Natural killer cell treated with Interleukin-12 subunit alpha and Interleukin-12 subunit beta and Interleukin-15 and Interleukin-18, amount 100 ng/mL, for 72 hours (primary cell): ENCODE measurements at regions not wholly inside any gene's neighbourhood (a gene's known extent, or its start where the extent isn't known, plus 50 kb on each side); places are given as distances from the start of the nearest gene placed in this dataset.

Source experiments
- ATAC-seq, 2 donors: fragments of 150-1000 bp; cut with Tn5 transposase in 1 of 2; sonication (Bioruptor Pico), chemical (Tn5 transposase) in 1 of 2; 2 replicates each; pipeline ENCODE4 v1.10.0; 2021
- DNase-seq: peaks from one replicate; pipeline ENCODE4 v3.0.0; 2022; ENCODE audit warnings: low spot score
- H3K27ac Mint-ChIP-seq, 2 donors: 1 replicate in 1 of 2; 2 replicates in 1 of 2; pipeline ENCODE4 v1.8.0; 2022; ENCODE audit warnings: mixed read lengths in 2 of 2, mild to moderate bottlenecking in 1 of 2, moderate library complexity in 1 of 2
- H3K27me3 Mint-ChIP-seq, 2 donors: 1 replicate in 1 of 2; 2 replicates in 1 of 2; pipeline ENCODE4 v1.8.0; 2022; ENCODE audit warnings: mixed read lengths in 2 of 2
- H3K36me3 Mint-ChIP-seq: one replicate; pipeline ENCODE4 v1.8.0; 2022; ENCODE audit warnings: mixed read lengths
- H3K4me1 Mint-ChIP-seq, 2 donors: 1 replicate in 1 of 2; 2 replicates in 1 of 2; pipeline ENCODE4 v1.8.0; 2022; ENCODE audit warnings: low read depth in 2 of 2, mixed read lengths in 2 of 2, mild to moderate bottlenecking in 1 of 2
- H3K4me3 Mint-ChIP-seq: one replicate; pipeline ENCODE4 v1.8.0; 2022; ENCODE audit warnings: mixed read lengths
- H3K9me3 Mint-ChIP-seq: 2 replicates; pipeline ENCODE4 v1.8.0; 2022; ENCODE audit warnings: mixed read lengths

GRCh38 chr18:71842666-71843065, 701.5 kb downstream of the CBLN2 start:
- Mint-ChIP-seq H3K9me3 (peaks cover 13% of the 10 kb centered on the region), H3K27me3 (no peaks in the 10 kb centered on the region), H3K27ac (no peak overlapping the region), H3K4me1 (no peaks in the 10 kb centered on the region), H3K36me3 (no peaks in the 10 kb centered on the region), H3K4me3 (no peak overlapping the region)
- ATAC-seq (no peak), DNase-seq (no peak)

- Mint-ChIP-seq H3K4me1 (no peaks in the 10 kb centered on the region), H3K36me3 (no peaks in the 10 kb centered on the region), H3K27ac (no peak overlapping the region), H3K9me3 (peaks cover 17% of the 10 kb centered on the region), H3K4me3 (no peak overlapping the region), H3K27me3 (no peaks in the 10 kb centered on the region)
- ATAC-seq = no peak
- no peak for DNase-seq
Observed at GRCh38 chr18:71837547-71837946, 706.6 kb downstream of the CBLN2 start.

GRCh38 chr18:71832946-71833617, 711.1 kb downstream of the CBLN2 start:
- H3K9me3 Mint-ChIP-seq = peaks cover 17% of the 10 kb centered on the region

GRCh38 chr18:71831039-71831438, 713.1 kb downstream of the CBLN2 start:
- no peak overlapping the region for H3K4me3 Mint-ChIP-seq
- peaks cover 17% of the 10 kb centered on the region for H3K9me3 Mint-ChIP-seq
- H3K27ac Mint-ChIP-seq = no peak overlapping the region
- ATAC-seq = no peak
- no peaks in the 10 kb centered on the region for H3K4me1 Mint-ChIP-seq
- no peaks in the 10 kb centered on the region for H3K36me3 Mint-ChIP-seq
- H3K27me3 Mint-ChIP-seq = no peaks in the 10 kb centered on the region
- DNase-seq = no peak

More at GRCh38 chr18:71832946-71833617, 711.1 kb downstream of the CBLN2 start:
- DNase-seq (no peak), ATAC-seq (no peak)
- no peaks in the 10 kb centered on the region for H3K4me1 Mint-ChIP-seq
- H3K4me3 Mint-ChIP-seq = no peak overlapping the region
- no peaks in the 10 kb centered on the region for H3K36me3 Mint-ChIP-seq
- H3K27ac Mint-ChIP-seq = no peak overlapping the region
- H3K27me3 Mint-ChIP-seq = no peaks in the 10 kb centered on the region

GRCh38 chr18:71827301-71827700, 716.8 kb downstream of the CBLN2 start:
- no peaks in the 10 kb centered on the region for H3K4me1 Mint-ChIP-seq
- DNase-seq = no peak
- no peak overlapping the region for H3K27ac Mint-ChIP-seq
- H3K36me3 Mint-ChIP-seq = peaks cover 6% of the 10 kb centered on the region
- H3K27me3 Mint-ChIP-seq = no peaks in the 10 kb centered on the region
- H3K9me3 Mint-ChIP-seq = peaks cover 13% of the 10 kb centered on the region
- no peak for ATAC-seq
- H3K4me3 Mint-ChIP-seq = no peak overlapping the region

- DNase-seq (no peak), ATAC-seq (no peak)
- no peaks in the 10 kb centered on the region for H3K27me3 Mint-ChIP-seq
- H3K9me3 Mint-ChIP-seq = peaks cover 9% of the 10 kb centered on the region
- no peaks in the 10 kb centered on the region for H3K36me3 Mint-ChIP-seq
- no peaks in the 10 kb centered on the region for H3K4me1 Mint-ChIP-seq
- no peak overlapping the region for H3K4me3 Mint-ChIP-seq
- H3K27ac Mint-ChIP-seq = no peak overlapping the region
Observed at GRCh38 chr18:71815305-71815704, 728.8 kb downstream of the CBLN2 start.

- peaks cover 6% of the 10 kb centered on the region for H3K36me3 Mint-ChIP-seq
- no peak overlapping the region for H3K27ac Mint-ChIP-seq
- H3K4me3 Mint-ChIP-seq = no peak overlapping the region
- no peaks in the 10 kb centered on the region for H3K4me1 Mint-ChIP-seq
- no peak for DNase-seq
- H3K9me3 Mint-ChIP-seq = peaks cover 18% of the 10 kb centered on the region
- no peaks in the 10 kb centered on the region for H3K27me3 Mint-ChIP-seq
- ATAC-seq = no peak
Observed at GRCh38 chr18:71809711-71810110, 734.4 kb downstream of the CBLN2 start.

DNA sequence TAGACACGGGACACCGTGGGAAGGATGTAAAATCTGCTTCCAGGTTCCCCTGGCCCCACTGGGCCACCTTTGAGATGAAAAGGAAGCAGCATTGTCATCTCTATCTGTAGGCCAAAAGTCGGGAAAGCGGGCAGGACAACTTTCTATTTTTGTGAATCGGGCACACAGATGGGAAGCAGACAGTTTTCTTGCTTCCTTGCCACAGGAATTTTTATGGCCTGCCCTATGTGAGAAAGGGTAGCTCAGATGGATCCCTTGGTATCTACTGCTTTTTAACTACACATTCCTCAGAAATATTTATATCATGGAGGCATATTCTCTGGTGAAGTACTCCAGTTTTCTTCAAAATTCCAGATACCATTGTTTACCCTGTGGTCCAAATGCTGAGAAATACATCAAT, 735.5 kb downstream of the CBLN2 start:
- Mint-ChIP-seq H3K27ac (no peak overlapping the region), H3K4me1 (no peaks in the 10 kb centered on the region), H3K4me3 (no peak overlapping the region), H3K36me3 (peaks cover 11% of the 10 kb centered on the region), H3K27me3 (no peaks in the 10 kb centered on the region), H3K9me3 (peaks cover 21% of the 10 kb centered on the region)
- DNase-seq (no peak), ATAC-seq (no peak)

- ATAC-seq (no peak), DNase-seq (no peak)
- Mint-ChIP-seq H3K27ac (no peak overlapping the region), H3K9me3 (peaks cover 18% of the 10 kb centered on the region), H3K4me3 (no peak overlapping the region), H3K4me1 (no peaks in the 10 kb centered on the region), H3K27me3 (no peaks in the 10 kb centered on the region), H3K36me3 (peaks cover 11% of the 10 kb centered on the region)
Observed at GRCh38 chr18:71807586-71807985, 736.6 kb downstream of the CBLN2 start.

DNA sequence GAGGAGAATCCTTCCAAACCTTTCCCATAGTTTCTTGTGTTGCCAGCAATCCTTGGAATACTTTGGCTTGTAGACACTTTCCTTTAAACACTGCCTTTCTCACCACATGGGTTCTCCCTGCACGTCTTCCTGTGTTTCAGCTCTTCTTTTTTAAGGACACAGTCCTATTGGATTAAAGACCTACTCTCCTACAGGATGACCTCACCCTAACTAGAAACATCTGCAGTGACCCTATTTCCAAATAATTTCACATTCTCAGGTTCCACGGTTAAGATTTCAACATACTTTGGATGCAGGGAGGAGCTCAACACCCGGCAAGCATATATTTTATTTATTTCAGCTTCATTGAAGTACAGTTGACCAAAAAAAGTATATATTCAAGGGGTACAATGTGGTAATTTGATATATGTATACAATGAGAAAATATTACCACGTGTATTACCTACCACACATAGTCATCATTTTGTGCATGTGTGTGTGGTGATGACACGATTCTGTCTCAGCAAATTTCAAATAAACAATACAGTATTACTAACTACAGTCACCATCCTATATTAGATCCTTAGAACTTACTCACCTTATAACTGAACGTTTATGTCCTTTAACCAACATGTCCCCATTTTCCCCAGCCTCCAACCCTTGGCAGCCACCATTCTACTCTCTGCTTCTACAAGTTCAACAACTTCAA, 745.0 kb downstream of the CBLN2 start:
- peaks cover 5% of the 10 kb centered on the region for H3K36me3 Mint-ChIP-seq
- DNase-seq (no peak), ATAC-seq (no peak)
- H3K9me3 Mint-ChIP-seq = peaks cover 13% of the 10 kb centered on the region
- H3K27me3 Mint-ChIP-seq = no peaks in the 10 kb centered on the region
- no peak overlapping the region for H3K27ac Mint-ChIP-seq
- no peaks in the 10 kb centered on the region for H3K4me1 Mint-ChIP-seq
- H3K4me3 Mint-ChIP-seq = no peak overlapping the region

- peaks cover 9% of the 10 kb centered on the region for H3K9me3 Mint-ChIP-seq
- no peaks in the 10 kb centered on the region for H3K4me1 Mint-ChIP-seq
- no peak for DNase-seq
- no peak overlapping the region for H3K27ac Mint-ChIP-seq
- no peak for ATAC-seq
- no peak overlapping the region for H3K4me3 Mint-ChIP-seq
- H3K27me3 Mint-ChIP-seq = no peaks in the 10 kb centered on the region
- no peaks in the 10 kb centered on the region for H3K36me3 Mint-ChIP-seq
Observed at GRCh38 chr18:71797554-71797953, 746.6 kb downstream of the CBLN2 start.

- Mint-ChIP-seq H3K27me3 (no peaks in the 10 kb centered on the region), H3K27ac (no peak overlapping the region), H3K9me3 (peaks cover 5% of the 10 kb centered on the region), H3K36me3 (no peaks in the 10 kb centered on the region), H3K4me1 (no peaks in the 10 kb centered on the region), H3K4me3 (no peak overlapping the region)
- DNase-seq = no peak
- ATAC-seq = no peak
Observed at GRCh38 chr18:71784777-71785176, 759.4 kb downstream of the CBLN2 start.

GRCh38 chr18:71760541-71760940, 783.6 kb downstream of the CBLN2 start:
- ATAC-seq (no peak), DNase-seq (no peak)
- H3K27me3 Mint-ChIP-seq = no peaks in the 10 kb centered on the region
- H3K27ac Mint-ChIP-seq = no peak overlapping the region
- peaks cover 5% of the 10 kb centered on the region for H3K9me3 Mint-ChIP-seq
- H3K4me3 Mint-ChIP-seq = no peak overlapping the region
- H3K36me3 Mint-ChIP-seq = peaks cover 6% of the 10 kb centered on the region
- H3K4me1 Mint-ChIP-seq = no peaks in the 10 kb centered on the region

DNA sequence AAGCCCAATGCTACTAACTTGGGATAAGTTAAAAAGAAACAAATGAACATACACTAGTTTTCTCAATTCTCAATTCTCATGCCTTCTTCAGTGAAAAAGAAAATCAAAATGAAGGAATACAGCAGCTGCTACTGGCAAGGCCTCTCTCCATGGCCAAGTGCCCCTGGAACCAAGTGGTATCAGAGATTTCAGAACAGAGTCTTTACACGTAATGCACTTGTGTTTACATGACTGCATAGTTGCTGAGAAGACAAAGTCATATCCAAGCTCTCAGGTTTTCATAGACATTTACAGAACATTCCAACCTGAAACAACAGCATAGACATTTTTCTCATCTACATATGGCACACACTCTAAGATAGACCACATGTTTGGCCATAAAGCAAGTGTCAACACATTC, 789.9 kb downstream of the CBLN2 start:
- Mint-ChIP-seq H3K27ac (no peak overlapping the region), H3K36me3 (peaks cover 20% of the 10 kb centered on the region), H3K9me3 (peaks cover 18% of the 10 kb centered on the region), H3K27me3 (no peaks in the 10 kb centered on the region), H3K4me1 (no peaks in the 10 kb centered on the region), H3K4me3 (no peak overlapping the region)
- ATAC-seq (no peak), DNase-seq (no peak)

DNA sequence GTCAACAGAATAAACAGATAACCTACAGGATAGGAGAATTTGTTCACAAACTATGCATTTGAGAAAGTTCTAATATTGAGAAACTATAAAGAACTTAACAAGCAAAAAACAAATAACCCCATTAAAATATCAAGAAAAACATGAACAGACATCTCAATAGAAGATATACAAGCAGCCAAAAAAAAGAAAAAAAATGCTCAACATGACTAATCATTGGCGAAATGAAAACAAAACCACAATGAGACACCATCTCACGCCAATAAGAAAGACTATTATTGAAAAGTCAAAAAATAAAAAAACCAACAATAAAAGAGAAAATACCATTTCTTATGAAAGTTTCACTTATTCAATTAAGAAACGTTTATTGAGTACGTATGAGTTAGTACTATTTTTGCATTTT, 800.5 kb downstream of the CBLN2 start:
- Mint-ChIP-seq H3K9me3 (peaks cover 29% of the 10 kb centered on the region), H3K27ac (no peak overlapping the region), H3K4me1 (no peaks in the 10 kb centered on the region), H3K36me3 (peaks cover 8% of the 10 kb centered on the region), H3K27me3 (no peaks in the 10 kb centered on the region), H3K4me3 (no peak overlapping the region)
- DNase-seq = no peak
- no peak for ATAC-seq
